Lung microvascular endothelial cell (primary cell): ENCODE measurements at regions not wholly inside any gene's neighbourhood (a gene's known extent, or its start where the extent isn't known, plus 50 kb on each side); places are given as distances from the start of the nearest gene placed in this dataset.
"Not testable (repeated sequence)": the region's sequence is repeated elsewhere in the genome, so short reads cannot be mapped to it uniquely, and the experiment has no call there.

Source experiments
- DNase-seq, 2 donors: peaks; one replicate each; pipeline versions ENCODE4 v3.0.0 to v3.0.0-alpha.2; 2010; ENCODE audit warnings: low read depth in 2 of 2

DNA sequence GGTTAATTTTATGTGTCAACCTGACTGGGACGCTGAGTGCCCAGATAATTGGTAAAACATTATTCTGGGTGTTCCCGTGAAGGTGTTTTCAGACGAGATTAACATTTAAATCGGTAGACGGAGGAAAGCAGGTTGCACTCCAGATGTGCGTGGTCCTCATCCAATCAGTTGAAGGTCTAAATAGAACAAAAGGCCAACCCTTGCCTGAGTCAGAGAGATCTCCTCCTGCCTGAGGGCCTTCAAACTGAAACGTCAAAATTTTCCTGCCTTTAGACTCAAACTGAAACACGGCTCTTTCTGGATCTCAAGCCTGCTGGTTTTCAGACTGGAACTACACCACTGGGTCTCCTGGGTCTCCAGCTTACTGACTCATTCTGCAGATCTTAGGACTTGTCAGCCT is 70.9 kb downstream of the NPIPA5 start:
- not testable (repeated sequence) for DNase-seq

DNA sequence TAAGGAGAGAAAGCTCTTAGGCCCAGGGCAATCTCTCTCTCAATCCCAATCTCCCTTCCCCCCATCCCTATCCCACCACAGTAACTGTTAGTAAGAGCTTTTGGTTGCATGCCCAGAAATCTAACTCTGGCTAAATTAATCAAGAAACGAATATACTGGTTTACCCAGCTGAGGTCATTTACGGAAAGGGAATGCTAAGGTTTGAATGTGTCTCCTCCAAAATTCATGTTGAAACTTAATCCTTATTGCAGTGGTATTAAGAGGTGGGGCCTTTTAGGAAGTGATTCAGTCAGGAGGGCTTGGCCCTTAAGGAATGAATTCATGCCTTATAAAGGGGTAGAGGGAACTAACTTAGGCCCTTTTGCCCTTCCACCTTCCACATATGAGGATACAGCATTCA is 72.2 kb downstream of the NPIPA5 start:
- DNase-seq, result not testable (repeated sequence)

DNA sequence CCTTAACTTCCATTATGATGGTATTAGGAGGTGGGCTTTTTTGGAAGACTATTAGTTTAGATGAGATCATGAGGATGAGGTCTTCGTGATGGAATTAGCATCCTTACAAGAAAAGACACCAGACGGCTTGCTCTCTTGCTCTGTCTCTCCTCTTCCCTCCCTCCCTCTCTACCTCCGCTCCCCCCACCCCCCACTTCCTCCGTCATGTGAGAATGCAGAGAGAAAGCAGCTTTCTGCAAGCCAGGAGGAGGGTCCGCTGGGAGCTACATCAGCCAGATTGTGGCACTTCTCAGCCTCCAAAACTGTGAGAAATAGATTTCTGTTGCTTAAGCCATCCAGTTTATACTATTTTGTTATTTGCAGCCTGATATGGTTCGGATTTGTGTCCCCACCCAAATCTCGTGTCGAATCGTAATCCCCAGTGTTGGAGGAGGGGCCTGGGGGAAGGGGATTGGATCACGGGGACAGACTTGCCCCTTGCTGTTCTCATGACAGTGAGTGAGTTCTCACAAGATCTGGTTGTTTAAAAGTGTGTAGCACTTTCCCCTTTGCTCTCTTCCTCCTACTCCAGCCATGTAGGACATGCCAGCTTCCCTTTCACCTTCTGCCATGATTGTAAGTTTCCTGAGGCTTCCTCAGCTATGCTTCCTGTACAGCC is 74.3 kb downstream of the NPIPA5 start:
- not testable (repeated sequence) for DNase-seq

DNA sequence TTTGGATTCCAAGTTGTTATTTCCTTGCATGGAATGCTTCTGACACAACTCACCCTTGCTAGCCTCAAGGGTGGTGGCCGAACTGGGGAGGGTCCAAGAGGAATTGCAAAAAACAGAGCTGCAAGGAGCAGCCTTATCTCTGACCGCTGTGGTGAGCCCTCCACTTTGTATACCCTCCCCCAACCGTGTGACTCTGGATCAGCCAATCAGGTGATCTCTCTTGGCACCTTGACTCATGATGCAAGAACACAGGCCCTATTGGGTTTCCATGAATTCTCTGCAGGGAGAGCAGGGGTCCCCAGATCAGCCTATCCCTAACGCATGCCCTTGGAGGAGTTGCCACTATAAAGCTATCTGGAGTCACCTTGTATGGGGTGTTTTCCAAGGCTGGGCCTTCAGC is 81.0 kb downstream of the NPIPA5 start:
- DNase-seq, result not testable (repeated sequence)

DNA sequence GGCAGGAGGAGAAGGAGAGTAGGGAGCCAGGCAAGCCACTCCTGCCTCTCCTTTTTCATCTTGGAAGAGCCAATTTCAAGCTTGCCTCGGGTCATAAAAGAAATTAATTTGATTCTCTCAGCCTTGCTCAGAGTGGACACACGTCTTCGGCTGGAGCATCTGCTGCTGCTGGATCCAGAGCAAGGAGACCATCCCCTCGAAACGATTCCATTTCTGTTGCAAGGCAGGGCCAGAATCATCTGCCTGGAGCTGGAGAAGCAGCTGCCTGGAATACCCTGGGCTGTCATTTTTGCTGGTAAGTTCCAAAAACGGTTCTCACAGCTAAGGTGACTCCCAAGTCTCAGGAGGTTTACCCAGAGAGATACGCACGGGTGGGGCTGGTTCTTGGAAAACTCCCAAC is 103.3 kb downstream of the NPIPA5 start:
- DNase-seq, result not testable (repeated sequence)

DNA sequence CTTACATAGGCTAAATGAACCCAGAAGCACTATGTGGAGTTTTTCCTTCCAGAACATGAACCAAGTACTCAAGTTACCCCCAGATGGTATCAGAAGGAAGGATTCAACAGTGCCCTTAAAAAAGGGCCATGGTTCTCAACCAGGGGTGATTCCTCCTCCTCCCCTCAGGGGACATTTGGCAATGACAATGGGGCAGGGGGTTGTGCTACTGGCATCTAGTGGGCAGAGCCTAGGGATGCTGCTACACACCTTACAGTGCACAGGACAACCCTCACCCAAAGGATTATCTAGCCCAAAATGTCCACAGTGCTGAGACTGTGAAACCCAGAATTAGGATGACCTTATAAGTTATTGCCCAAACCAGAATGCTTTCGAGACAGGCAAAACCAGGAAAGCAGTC is 104.1 kb downstream of the NPIPA5 start:
- DNase-seq, result not testable (repeated sequence)

DNA sequence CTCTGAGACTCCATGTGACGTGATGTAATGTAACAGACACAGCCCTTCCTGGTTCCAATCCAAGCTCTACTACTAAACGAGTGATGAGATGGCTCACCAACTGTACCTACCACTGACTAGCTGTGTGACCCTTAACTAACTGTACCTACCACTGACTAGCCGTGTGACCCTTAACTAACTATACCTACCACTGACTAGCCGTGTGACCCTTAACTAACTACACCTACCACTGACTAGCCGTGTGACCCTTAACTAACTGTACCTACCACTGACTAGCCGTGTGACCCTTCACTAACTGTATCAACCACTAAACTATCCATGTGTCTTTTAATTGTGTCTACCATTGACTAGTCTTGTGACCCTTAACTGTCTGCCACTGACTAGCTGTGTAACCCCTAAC is 111.2 kb downstream of the NPIPA5 start:
- DNase-seq, result not testable (repeated sequence)

DNA sequence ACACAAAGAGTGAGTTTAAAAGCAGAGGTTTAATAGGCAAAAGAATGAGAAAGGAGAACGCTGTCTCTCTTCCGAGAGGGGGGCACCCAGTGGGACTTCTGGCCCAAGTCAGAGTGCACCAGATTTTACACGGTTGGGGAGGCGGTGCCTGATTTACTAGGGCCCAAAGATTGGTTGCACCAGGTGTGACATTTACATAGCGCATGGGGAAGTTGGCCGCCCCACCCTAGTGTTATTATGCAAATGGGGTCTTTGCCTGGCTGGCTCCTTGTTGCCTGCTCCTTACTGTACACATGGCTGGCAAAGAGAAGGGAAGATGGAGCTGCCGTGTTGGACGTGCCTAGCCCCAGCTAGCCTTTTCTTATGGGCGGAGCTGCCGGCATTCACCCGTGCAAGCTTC is 115.9 kb downstream of the NPIPA5 start:
- DNase-seq, result not testable (repeated sequence)

DNA sequence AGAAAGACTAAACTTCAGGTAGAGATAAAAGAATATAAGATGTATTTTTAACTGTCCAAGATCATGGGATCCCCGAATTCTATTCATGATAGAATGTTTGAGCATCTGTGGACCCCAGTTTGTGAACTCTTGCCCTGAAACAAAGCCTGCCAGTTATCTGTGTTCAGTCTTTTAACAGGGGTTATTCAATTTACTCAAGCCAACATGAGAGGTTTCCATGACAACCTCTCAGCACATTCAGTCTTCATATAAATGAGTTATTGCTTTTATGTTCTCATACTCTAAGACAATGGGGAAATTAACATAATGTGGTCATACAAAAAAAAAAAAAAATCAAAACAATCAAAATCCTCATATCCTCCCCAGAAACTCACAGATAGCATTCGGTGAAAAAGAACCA is 130.1 kb downstream of the NPIPA5 start:
- DNase-seq, result not testable (repeated sequence)

DNA sequence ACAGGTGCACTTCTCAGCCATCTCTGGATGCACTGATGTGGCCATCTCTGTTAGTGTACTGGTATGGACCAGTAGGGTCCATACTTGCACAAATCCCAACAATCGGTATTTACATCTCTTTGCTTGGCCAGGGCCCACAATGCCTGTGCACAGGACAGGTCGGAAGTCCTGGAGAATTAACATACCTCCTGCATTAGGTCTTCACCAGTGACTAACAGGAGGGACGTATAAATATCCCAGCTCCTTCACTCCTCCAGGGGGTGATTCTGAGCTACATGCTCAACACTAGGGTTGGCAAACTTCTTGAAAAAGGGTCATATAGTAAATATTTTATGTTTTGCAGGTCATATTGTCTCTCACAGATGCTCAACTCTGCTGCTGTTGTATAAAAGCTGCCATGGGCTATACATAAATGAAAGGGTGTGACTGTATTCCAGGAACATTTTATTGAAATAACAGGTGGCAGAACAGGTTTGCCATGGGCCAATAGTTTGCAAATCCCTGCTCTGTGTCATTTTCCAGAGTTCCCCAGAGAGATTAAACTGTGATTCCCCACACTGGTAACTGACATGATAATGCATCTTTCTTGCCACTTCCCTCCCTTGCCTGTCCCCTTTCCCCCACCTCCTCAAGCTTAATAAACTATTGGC is 141.3 kb downstream of the NPIPA5 start:
- not testable (repeated sequence) for DNase-seq

DNA sequence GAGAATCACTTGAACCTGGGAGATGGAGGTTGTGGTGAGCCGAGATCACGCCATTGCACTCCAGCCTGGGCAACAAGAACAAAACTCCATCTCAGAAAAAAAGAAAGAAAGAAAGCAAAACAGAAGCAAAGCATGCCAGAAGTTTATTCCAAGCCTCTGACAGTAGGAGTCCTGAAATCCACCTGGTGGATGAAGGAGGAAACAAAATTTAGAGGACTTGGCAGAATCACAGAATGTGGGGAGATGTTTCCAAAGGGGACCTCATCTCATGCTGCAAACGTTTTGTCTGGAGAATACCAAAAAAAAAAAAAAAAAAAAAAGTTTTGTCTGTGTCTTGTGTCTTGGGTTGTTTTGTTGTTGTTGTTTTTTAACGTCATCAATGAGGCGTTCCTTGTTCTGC is 141.1 kb upstream of the RRN3 start:
- not testable (repeated sequence) for DNase-seq

DNA sequence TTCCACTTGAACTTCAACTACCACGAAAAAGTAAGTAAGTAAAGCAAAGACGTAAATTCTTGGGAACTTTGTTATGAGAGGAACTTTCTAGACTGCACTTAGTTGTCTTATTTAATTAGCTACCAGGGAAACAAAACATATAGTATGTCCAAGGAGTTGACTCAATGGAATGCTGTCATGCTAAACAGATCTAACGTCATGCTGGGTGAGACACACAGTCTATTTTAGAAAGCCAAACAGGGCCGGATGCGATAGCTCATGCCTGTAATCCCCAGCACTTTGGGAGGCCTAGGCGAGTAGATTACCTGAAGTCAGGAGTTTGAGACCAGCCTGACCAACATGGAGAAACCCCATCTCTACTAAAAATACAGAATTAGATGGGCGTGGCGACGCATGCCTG is 140.6 kb upstream of the RRN3 start:
- DNase-seq, result not testable (repeated sequence)

DNA sequence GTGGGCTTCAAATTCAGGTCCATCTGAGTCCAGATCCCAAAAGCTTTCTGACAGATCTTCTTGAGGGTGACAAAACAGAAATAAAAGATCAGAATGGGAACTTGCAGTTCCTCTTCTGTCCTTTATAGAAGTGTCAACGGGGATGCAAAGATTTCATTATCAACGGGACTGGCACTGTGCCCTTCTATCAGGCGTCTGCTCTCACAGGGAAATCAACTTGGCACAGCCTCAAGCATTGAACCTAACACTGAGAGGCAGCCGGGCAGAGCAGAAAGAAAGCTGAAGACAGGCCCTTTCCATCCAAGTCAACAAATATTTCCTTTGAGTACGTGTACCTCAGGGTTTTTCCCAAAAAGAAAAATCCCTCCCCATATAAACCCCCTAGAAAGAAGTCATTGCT is 136.4 kb upstream of the RRN3 start:
- DNase-seq, result not testable (repeated sequence)

DNA sequence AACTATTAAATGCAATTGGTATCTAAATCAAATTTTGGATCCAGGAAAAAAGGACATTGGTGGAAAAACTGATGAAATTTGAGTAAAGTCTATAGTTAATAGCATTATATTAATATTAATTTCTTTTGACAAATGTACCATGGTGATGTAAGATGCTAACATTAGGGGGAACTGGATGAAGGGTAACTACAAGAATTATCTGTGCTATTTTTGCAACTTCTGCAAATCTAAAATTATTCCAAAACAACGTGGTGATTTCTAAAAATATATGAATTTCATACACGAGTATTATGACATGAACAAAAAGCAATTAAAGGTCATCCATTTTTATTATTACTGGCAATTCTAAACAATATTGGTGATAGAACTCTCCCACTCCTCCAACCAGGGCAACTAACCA is 135.6 kb upstream of the RRN3 start:
- DNase-seq, result not testable (repeated sequence)

DNA sequence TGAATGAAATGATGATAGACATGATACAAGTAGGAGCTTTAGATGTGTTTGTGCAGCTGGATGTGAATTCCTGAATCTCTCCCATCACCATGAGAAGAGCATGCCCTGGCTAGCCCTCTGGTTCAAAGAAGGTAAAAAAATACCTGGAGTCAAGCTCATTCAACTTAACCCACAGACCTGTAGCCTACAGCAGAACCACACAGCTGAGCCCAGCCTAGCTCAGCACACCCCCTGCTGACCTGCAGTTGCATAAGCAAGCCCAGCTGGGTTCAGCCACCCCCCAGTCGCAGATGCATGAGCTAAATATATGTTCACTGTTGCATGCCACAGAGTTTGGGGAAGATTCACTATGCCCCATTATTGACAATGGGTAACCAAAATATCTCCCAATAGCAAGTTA is 130.6 kb upstream of the RRN3 start:
- DNase-seq, result not testable (repeated sequence)

DNA sequence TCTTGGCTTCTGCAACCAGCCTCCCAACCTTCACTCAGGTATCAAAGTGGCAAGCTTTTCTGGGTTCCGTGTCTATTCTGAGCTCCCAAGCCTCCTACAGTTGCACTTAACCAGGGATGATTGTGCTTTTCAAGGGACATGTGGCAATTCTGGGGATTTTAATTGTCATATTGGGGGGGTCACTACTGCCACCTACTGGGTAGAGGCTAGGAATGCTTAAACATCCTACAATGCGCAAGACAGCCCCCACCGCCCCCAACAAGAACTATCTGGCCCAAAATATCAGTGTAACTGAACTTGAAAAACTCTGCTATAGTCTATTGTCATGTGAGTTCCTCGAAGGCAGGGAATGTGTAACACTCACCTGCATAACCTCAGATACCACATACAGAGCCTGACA is 129.3 kb upstream of the RRN3 start:
- not testable (repeated sequence) for DNase-seq

DNA sequence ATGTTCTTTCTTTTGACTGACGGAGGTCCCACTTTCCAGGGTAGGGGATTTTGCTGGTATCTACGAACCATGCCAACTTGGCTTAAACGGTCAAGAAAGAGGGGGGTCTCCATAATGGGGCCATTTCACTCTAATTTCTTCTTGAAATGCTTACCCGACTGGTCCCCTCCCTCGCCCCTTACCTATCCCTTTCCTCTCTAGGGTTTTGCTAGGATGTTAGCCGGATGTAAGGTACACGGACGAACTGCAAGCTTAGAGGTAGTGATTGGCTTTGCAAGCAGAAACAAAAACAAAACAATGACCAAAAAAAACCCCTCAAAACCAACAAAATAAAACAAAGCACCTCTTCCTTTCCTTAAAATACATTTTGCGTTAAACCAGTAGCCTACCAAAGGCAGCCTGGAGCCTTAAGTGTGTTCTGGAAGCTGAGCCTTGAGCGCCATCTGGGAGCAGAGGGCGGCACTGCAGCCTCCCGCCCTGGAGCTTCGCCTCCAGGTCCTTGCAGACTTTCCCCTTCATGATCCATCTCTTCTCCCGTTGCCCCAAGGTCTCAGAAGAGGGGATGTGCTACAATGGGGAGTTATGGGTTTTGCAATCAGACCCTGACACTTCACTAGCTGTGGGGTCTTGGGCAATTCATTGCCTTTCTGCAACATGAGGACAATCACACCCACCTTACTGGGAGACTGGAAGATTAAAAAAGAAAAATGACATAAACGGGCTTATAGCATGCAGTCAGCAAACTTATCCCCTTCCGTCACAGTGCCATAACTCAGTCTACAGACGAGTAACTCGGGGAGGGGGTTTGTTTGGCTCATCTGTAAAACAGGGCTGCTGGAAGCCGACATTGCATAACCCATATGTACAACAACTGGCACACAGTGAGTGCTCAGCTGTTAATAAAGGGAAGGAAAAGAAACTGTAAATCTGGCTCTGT is 125.9 kb upstream of the RRN3 start:
- peak; percentile 0 to 7 for DNase-seq

DNA sequence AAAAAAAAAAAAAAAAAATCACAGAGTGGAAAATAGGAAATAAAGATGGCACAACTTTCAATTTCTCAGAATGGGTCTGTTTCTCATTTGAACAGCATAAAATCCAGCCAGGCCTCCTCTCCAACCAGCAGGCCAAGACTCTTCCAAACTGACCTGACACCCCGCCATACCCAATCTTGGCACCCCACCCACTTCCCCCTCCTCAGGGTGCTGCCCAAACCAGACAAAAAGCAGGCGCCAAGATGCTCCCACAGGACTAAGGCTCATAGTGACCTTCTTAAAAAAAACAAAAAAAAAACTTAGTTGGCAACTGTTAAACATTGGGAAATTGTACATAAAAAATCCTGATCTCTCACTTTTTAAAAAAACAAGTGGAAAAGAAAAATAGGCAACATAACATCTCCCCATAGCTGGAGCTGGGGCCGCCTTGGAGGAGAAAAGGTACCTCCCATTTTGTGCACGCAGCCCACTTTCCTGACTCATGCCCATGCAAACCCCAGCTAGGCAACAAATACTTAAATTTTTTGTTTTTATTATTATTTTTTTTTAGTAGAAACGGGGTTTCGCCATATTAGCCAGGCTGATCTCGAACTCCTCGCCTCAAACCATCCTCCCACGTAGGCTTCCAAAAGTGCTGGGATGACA is 124.9 kb upstream of the RRN3 start:
- DNase-seq, result not testable (repeated sequence)

DNA sequence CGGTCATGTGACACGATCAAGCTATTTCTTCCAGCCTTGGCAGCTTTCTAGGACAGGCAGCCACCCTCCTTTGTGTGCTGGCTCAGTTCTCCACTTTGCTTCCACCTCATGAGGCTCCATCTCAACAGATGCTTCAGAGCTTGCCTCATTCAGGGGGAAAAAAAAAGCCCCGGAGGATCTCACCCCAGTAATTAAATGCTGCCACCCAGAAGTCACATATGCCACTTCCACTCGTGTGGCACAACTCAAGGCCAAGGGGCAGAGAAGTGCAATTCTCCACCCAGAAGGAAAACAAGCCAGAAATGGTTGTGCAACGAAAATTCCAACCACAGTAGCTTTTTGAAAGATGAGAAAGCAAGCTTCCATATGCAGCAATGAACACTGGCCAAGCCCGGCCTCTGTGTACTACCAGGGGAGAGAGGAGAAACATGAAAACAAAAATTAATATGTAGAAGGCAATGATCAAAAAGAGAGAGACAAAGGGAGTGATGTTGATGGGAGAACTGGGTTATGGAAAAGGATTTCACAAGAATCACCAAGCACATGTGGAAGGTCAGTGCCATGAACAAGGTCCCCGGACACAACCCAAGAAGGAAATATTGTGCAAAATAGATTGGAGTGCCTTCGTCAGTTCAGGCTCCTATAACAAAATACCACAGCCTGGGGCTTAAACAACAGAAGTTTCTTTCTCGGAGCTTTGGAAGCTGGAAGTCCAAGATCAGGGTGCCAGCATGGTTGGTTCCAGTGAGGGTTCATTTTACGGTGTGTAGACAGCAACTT is 113.3 kb upstream of the RRN3 start:
- DNase-seq, result not testable (repeated sequence)

DNA sequence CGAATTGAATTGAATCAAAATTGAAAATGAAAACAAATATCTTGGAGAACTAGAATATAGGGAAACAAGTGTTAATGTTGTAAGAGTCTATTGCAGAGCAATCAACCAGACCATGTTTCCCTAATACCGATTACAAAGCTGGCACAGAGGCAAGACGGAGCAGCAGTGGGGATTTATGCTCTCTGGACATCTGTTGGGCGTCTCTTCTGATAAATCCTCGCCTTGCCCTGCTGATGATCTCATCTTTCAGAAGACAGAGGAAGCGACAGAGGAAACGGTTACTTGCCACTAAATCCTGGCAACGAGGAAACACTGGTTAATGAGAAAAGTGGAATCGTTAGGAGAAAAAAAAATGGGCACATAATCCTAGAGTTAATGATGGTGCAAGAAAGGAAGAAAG is 112.4 kb upstream of the RRN3 start:
- not testable (repeated sequence) for DNase-seq

DNA sequence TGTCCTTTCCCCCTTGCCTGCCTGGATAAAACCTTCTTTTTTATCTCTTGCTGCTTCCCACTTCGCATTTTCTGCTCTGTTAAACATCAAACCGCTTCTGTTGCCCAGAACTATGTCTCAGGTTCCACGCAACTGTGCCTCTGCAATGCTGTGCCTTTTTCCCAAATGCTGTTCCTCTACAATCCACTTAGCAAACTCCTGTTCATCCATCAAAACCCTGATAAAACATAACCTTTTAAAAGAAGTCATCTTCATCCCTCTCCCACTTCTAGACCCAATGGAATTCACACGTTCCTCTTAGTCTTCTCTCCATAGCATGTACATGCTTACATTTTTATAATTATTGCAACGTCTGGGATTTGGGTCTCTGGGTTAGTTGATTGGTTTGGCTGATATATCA is 111.9 kb upstream of the RRN3 start:
- not testable (repeated sequence) for DNase-seq
